SH-SY5Y (cell line): ENCODE measurements at regions not wholly inside any gene's neighbourhood (a gene's known extent, or its start where the extent isn't known, plus 50 kb on each side); places are given as distances from the start of the nearest gene placed in this dataset.

ENCODE experiments used
- GATA2 ChIP-seq: IDR thresholded peaks from 2 replicates; pipeline ENCODE4 v1.6.1; 2011; ENCODE audit warnings: mild to moderate bottlenecking, low read depth, low read length
- GATA3 ChIP-seq: IDR thresholded peaks from 2 replicates; pipeline ENCODE4 v1.6.1; 2011; ENCODE audit warnings: low read depth, mild to moderate bottlenecking, low read length, moderate library complexity

GRCh38 chr10:121262774-121263430 is 335.3 kb downstream of the FGFR2 start:
- TF ChIP-seq GATA3 (no peak), GATA2 (no peak)
